Ovary (tissue), 7 donors: ENCODE measurements at regions not wholly inside any gene's neighbourhood (a gene's known extent, or its start where the extent isn't known, plus 50 kb on each side); places are given as distances from the start of the nearest gene placed in this dataset.

Experiments used
- DNase-seq, 5 donors: peaks; one replicate each; pipeline ENCODE4 v3.0.0-alpha.2; 2019 to 2020
- H3K27ac ChIP-seq, 2 donors: fragments of 200-600 bp; one replicate each; pipeline versions ENCODE4 v1.5.1 to v1.8.0; 2019 to 2022
- H3K27me3 ChIP-seq: fragments of 200-600 bp; one replicate; pipeline ENCODE4 v1.8.0; 2022
- H3K36me3 ChIP-seq: fragments of 200-600 bp; sonication (generic); one replicate; pipeline ENCODE4 v1.5.1; 2019
- H3K4me1 ChIP-seq: one replicate; pipeline ENCODE4 v1.8.1; 2013; ENCODE audit warnings: mild to moderate bottlenecking, moderate library complexity; ENCODE audit not compliant: insufficient read depth
- H3K4me3 ChIP-seq: fragments of 200-600 bp; sonication (generic); one replicate; pipeline ENCODE4 v1.5.1; 2017
- H3K9me3 ChIP-seq, 2 donors: fragments of 200-600 bp in 1 of 2; sonication (generic) in 1 of 2; one replicate each; pipeline versions ENCODE4 v1.5.1 to v1.8.1; 2013 to 2019; ENCODE audit warnings: mild to moderate bottlenecking in 1 of 2, moderate library complexity in 1 of 2
- EP300 ChIP-seq: sonication (generic); formaldehyde crosslinking; IDR thresholded peaks from one replicate; pipeline ENCODE4 v1.6.1; 2017; ENCODE audit warnings: antibody characterized with exemption
- POLR2A ChIP-seq: fragments of 450-650 bp; IDR thresholded peaks from one replicate; pipeline ENCODE4 v1.6.1; 2017; ENCODE audit warnings: antibody characterized with exemption, mild to moderate bottlenecking, moderate library complexity
- WGBS, 3 donors: extraction: QIAGEN DNeasy Blood & Tissue Kit in 1 of 3; methylation state at CpG; one replicate each; pipeline versions ENCODE4 v1.1.5 to v1.1.7; 2013 to 2017; 5-methylcytosine and 5-hydroxymethylcytosine counted together
- intact Hi-C, 4 donors: fragments of 100-400 bp; cut with DNase I; formaldehyde crosslinking; loops; one replicate each; pipeline versions ENCODE4 v1.11.0 to v1.15.1; 2022 to 2023
- TF ChIP-seq, protein P1 (sequence below), 3 donors: fragments of 450-650 bp in 2 of 3; fragments of 200-600 bp in 1 of 3; IDR thresholded peaks; one replicate each; pipeline versions ENCODE4 v1.5.1 to v1.8.0; 2016 to 2022; ENCODE audit warnings: antibody characterized with exemption in 3 of 3, mild to moderate bottlenecking in 1 of 3
- donor health status: DM: no; HTN: no; CAD: no; lungs with moderate emphysema.
- donor health status: DM: no; HTN: no; CAD: no.
- donor health status: Bipolar disorder and iron deficiency.
- donor health status: DM: no; HTN: no; CAD: no.
- donor health status: DM: yes; HTN: yes; CAD: no.

DNA sequence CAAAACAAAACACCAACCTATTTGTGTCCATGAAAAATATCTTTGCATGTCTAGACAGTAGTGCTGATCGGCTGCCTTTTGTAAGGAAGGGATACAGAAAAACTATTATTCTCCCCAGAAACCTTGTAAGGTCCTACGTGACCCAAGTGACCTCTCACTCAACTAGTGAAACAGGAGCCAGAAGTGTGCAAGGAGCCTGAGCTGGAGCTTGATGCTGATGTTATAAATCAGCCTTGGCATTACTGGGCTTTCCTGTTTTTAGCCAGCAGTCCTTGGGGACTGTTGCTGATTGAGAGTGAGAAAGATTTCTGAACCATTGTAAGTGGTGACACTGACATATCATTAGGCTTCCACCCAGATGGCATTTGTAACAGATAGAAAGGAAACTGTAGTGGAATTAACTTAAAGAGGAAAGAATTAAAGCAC is 100.8 kb upstream of the LIMCH1 start:
- Histone ChIP-seq H3K9me3 (no peaks in the 10 kb centered on the region), H3K27ac (no peak overlapping the region), H3K4me1 (no peaks in the 10 kb centered on the region), H3K27me3 (no peaks in the 10 kb centered on the region), H3K36me3 (no peaks in the 10 kb centered on the region), H3K4me3 (no peak overlapping the region)
- no peak for TF ChIP-seq POLR2A
- TF ChIP-seq EP300: no peak
- TF ChIP-seq, protein P1, sequence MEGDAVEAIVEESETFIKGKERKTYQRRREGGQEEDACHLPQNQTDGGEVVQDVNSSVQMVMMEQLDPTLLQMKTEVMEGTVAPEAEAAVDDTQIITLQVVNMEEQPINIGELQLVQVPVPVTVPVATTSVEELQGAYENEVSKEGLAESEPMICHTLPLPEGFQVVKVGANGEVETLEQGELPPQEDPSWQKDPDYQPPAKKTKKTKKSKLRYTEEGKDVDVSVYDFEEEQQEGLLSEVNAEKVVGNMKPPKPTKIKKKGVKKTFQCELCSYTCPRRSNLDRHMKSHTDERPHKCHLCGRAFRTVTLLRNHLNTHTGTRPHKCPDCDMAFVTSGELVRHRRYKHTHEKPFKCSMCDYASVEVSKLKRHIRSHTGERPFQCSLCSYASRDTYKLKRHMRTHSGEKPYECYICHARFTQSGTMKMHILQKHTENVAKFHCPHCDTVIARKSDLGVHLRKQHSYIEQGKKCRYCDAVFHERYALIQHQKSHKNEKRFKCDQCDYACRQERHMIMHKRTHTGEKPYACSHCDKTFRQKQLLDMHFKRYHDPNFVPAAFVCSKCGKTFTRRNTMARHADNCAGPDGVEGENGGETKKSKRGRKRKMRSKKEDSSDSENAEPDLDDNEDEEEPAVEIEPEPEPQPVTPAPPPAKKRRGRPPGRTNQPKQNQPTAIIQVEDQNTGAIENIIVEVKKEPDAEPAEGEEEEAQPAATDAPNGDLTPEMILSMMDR (IDR thresholded peaks at IDR 0.05): no peak
- WGBS, 3 donors: 46 to 58% (median 52%) methylated on average over 2 of the region's 2 CpGs
- no peak for DNase-seq
- intact Hi-C loops: no loop called here

DNA sequence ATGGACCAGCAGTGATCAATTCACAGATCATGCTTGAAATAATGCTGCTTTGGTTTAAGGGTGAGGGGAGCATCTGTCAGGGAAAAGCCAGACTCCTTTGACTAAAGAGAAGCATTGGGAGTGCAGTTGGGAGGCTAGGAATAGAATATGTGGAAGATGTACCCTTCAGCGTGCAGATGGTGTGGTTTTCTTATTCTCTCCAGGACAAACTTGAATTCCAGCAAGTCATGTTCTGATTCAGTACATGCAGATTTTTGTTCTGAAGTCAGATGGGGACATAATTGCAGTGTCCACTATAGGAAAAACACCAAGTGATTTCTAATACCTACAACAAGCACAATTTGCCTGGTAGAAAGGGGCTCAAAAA is 99.0 kb upstream of the LIMCH1 start:
- no peaks in the 10 kb centered on the region for H3K9me3 ChIP-seq
- H3K4me1 ChIP-seq: no peaks in the 10 kb centered on the region
- no peak overlapping the region for H3K4me3 ChIP-seq
- TF ChIP-seq EP300 (no peak), POLR2A (no peak)
- TF ChIP-seq, protein P1 (IDR thresholded peaks at IDR 0.05): no peak
- H3K36me3 ChIP-seq: no peaks in the 10 kb centered on the region
- no peak overlapping the region for H3K27ac ChIP-seq
- intact Hi-C loops: no loop called here
- no peak for DNase-seq
- no peaks in the 10 kb centered on the region for H3K27me3 ChIP-seq
- 97 to 98% (median 97%) methylated on average over 1 of the region's 1 CpG for WGBS, 3 donors

DNA sequence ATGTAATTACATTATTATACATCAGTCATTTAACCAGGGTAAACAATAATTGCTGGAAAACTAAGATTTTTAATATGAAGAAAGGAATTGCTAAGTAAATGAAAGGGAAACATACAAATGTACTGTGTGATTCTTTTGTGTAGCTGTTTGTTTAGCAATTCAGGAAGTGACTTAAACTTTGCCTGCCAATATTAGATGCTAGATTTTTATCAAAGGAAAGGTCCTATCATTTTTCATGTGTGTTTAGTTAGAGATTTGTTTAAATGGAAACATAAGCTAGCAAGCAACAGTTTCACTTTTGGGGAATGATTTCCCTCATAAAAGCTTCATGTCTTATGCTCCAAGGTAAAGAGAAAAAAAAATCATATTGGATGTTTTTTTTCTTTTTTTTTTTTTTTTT is 95.1 kb upstream of the LIMCH1 start:
- DNase-seq: no peak
- Histone ChIP-seq H3K4me3 (no peak overlapping the region), H3K27me3 (no peaks in the 10 kb centered on the region), H3K4me1 (no peaks in the 10 kb centered on the region), H3K36me3 (no peaks in the 10 kb centered on the region), H3K27ac (no peak overlapping the region), H3K9me3 (no peaks in the 10 kb centered on the region)
- intact Hi-C loops: no loop called here
- TF ChIP-seq POLR2A (no peak), EP300 (no peak)
- TF ChIP-seq, protein P1 (IDR thresholded peaks at IDR 0.05): no peak

DNA sequence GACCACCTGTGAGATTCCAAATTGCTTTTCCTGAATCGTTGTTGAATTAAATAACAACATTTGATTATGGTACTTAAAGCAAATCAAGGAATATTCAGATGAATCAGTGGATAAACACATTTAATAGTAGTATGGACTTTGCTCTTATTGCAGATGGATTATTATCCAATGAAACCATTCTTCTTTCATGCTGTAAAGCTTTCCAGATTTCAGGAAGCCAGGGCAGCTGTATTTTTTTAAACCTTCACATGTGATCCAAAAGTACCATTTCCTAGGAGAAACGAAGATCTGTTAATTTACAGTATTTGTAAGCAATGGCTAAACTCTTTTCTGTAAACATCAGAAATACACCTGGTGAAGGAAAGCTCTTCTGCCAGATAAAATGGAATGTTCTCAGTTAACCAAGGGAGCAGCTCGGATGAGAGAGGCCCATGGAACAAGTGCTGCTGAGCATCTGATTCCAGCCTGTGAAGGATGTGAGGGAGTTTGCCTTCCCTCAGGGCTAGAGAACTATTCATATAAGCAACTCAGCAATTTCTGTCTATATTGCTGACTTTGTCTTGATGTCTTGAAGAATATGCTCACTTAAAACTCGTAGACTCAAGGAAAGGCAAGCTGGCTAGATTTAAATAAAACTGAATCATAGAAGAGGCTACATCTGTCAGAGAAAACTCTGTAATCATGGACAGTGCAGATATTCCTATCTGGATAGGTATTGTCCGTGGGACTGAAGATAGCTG is 94.4 kb upstream of the LIMCH1 start:
- no peak for DNase-seq
- WGBS, 3 donors: 63 to 75% (median 73%) methylated on average over 5 of the region's 5 CpGs
- no peak overlapping the region for H3K4me3 ChIP-seq
- no peaks in the 10 kb centered on the region for H3K27me3 ChIP-seq
- H3K27ac ChIP-seq: no peak overlapping the region
- TF ChIP-seq, protein P1 (IDR thresholded peaks at IDR 0.05): no peak
- TF ChIP-seq POLR2A (no peak), EP300 (no peak)
- peaks cover 2% of the 10 kb centered on the region for H3K4me1 ChIP-seq
- intact Hi-C loops: no loop called here
- H3K9me3 ChIP-seq: no peaks in the 10 kb centered on the region
- H3K36me3 ChIP-seq: no peaks in the 10 kb centered on the region
